Activated CD4-positive, alpha-beta T cell treated with anti-CD3 and anti-CD28 coated beads, Interleukin-2, amount 50 U/mL, for 1 hour (primary cell): ENCODE measurements at regions not wholly inside any gene's neighbourhood (a gene's known extent, or its start where the extent isn't known, plus 50 kb on each side); places are given as distances from the start of the nearest gene placed in this dataset.

Experiments
- DNase-seq: peaks from one replicate; pipeline ENCODE4 v3.0.0-alpha.2; 2020

GRCh38 chr12:22396735-22397134, 62.2 kb upstream of the ST8SIA1 start:
- DNase-seq: no peak

- DNase-seq: peak; percentile 16
These were observed 61.7 kb upstream of the ST8SIA1 start for GRCh38 chr12:22396253-22396652.

- DNase-seq: no peak
These were observed 61.2 kb upstream of the ST8SIA1 start for GRCh38 chr12:22395666-22396065.
